K562 (cell line): ENCODE measurements at regions not wholly inside any gene's neighbourhood (a gene's known extent, or its start where the extent isn't known, plus 50 kb on each side); places are given as distances from the start of the nearest gene placed in this dataset.

Experiments used
- ATAC-seq: fragments of 200-7000 bp; cut with Tn5 transposase; 3 replicates; pipeline ENCODE4 v1.9.1; 2020; ENCODE audit warnings: moderate library complexity
- BruUV-seq: library from RNA; stranded (reverse); fragments of 400-500 nt; replicated peaks from 2 replicates; lab custom pipeline; 2021; lab: Mats Ljungman, UMichigan
- CTCF ChIA-PET: fragments of 300-600 bp; formaldehyde crosslinking; extraction: SDS; loops from one replicate; lab custom pipeline; 2021; ENCODE audit warnings: low intra/inter-chr PET ratio; lab: Yijun Ruan, JAX
- POLR2A ChIA-PET: fragments of 300-600, 350-650 bp; sonication (Branson Sonifier 250); formaldehyde crosslinking; extraction: SDS; loops from one replicate; lab custom pipeline; 2021; ENCODE audit warnings: antibody characterized with exemption, inconsistent platforms; lab: Yijun Ruan, JAX
- DNase-seq, 4 experiments: peaks; one replicate each; pipeline versions ENCODE4 v3.0.0 to v3.0.0-alpha.2; 2011 to 2018; ENCODE audit warnings: low spot score in 3 of 4, mixed read lengths in 3 of 4; ENCODE audit errors: extremely low read depth in 1 of 4
- FAIRE-seq: peaks from 2 replicates; lab custom pipeline; 2011; peaks lifted over from hg19 to GRCh38; lab: Jason Lieb, UNC
- H2AFZ ChIP-seq: 2 replicates; pipeline ENCODE4 v1.6.0; 2011; ENCODE audit warnings: low read depth, low read length, control low read depth, inconsistent platforms
- H3K27ac ChIP-seq: fragments of 200-600 bp; 3 replicates; pipeline ENCODE4 v1.8.0; 2011; ENCODE audit warnings: low read depth, mild to moderate bottlenecking, control low read depth, inconsistent platforms, low read length, moderate library complexity, mixed read lengths; ENCODE audit errors: extremely low read depth
- H3K27me3 ChIP-seq, 2 experiments: fragments of 300-600 bp in 1 of 2; 2 replicates in 1 of 2; 3 replicates in 1 of 2; pipeline versions ENCODE4 v1.6.0 to v1.8.0; 2011; ENCODE audit warnings: inconsistent platforms in 2 of 2, low read length in 2 of 2, mild to moderate bottlenecking in 1 of 2, mixed read lengths in 1 of 2, moderate library complexity in 1 of 2; ENCODE audit not compliant: control insufficient read depth in 2 of 2, insufficient read depth in 2 of 2
- H3K36me3 ChIP-seq: fragments of 300-600 bp; 3 replicates; pipeline ENCODE4 v1.8.0; 2011; ENCODE audit warnings: mild to moderate bottlenecking, low read length, inconsistent platforms; ENCODE audit not compliant: control insufficient read depth, insufficient read depth
- H3K4me1 ChIP-seq, 2 experiments: fragments of 200-600 bp in 1 of 2; replicated peaks in 1 of 2; 2 replicates in 1 of 2; 3 replicates in 1 of 2; pipeline versions ENCODE4 v1.5.1 to v1.8.0; 2011; ENCODE audit warnings: inconsistent platforms in 2 of 2, low read length in 2 of 2, mild to moderate bottlenecking in 1 of 2, mixed read lengths in 1 of 2, moderate library complexity in 1 of 2; ENCODE audit not compliant: control insufficient read depth in 2 of 2, insufficient read depth in 2 of 2
- H3K4me2 ChIP-seq: 2 replicates; pipeline ENCODE4 v1.6.1; 2011; ENCODE audit warnings: low read length, control low read depth, inconsistent platforms, mixed read lengths; ENCODE audit not compliant: insufficient read depth
- H3K4me3 ChIP-seq: fragments of 200-600 bp; sonication (generic), shearing (Covaris generic); 2 replicates; pipeline ENCODE4 v1.5.1; 2016; ENCODE audit warnings: control low read depth, inconsistent platforms
- H3K79me2 ChIP-seq: fragments of 200-600 bp; 3 replicates; pipeline ENCODE4 v1.8.0; 2011; ENCODE audit warnings: low read length, inconsistent platforms; ENCODE audit not compliant: control insufficient read depth, insufficient read depth
- H3K9ac ChIP-seq, 2 experiments: 2 replicates each; pipeline versions ENCODE4 v1.6.0 to v1.6.1; 2011; ENCODE audit warnings: low read depth in 2 of 2, low read length in 2 of 2, control low read depth in 1 of 2, inconsistent platforms in 1 of 2, mild to moderate bottlenecking in 1 of 2, mixed read lengths in 1 of 2; ENCODE audit not compliant: insufficient read depth in 1 of 2
- H3K9me1 ChIP-seq: one replicate; pipeline ENCODE4 v1.6.0; 2011; ENCODE audit warnings: inconsistent platforms, mild to moderate bottlenecking, low read length, moderate library complexity; ENCODE audit not compliant: control insufficient read depth, insufficient read depth
- H3K9me3 ChIP-seq: replicated peaks from 2 replicates; pipeline ENCODE4 v1.5.1; 2011; ENCODE audit warnings: low read depth, low read length, inconsistent platforms; ENCODE audit not compliant: control insufficient read depth, insufficient read depth
- H4K20me1 ChIP-seq: replicated peaks from 2 replicates; pipeline ENCODE4 v1.6.1; 2011; ENCODE audit warnings: low read length, inconsistent platforms, mixed read lengths; ENCODE audit not compliant: control insufficient read depth, insufficient read depth
- CHD1 ChIP-seq: fragments of 200-600 bp; sonication (generic); IDR thresholded peaks from one replicate; pipeline ENCODE4 v1.6.1; 2012; ENCODE audit warnings: mild to moderate bottlenecking, moderate library complexity, low read length, inconsistent platforms
- ETV5 ChIP-seq: sonication (generic); formaldehyde crosslinking; IDR thresholded peaks from 2 replicates; pipeline ENCODE4 v1.4.0; 2020; ENCODE audit warnings: low read depth, mild to moderate bottlenecking, missing genetic modification reagents
- FUS ChIP-seq: fragments of 200-400 bp; formaldehyde crosslinking; optimal IDR thresholded peaks from 2 replicates; pipeline ENCODE3; 2017; ENCODE audit warnings: low read depth, low read length
- GTF3C2 ChIP-seq: IDR thresholded peaks from 3 replicates; pipeline ENCODE4 v1.6.1; 2011; ENCODE audit warnings: borderline replicate concordance, mild to moderate bottlenecking, moderate library complexity; ENCODE audit not compliant: insufficient read length; ENCODE audit errors: extremely low read depth
- HDAC3 ChIP-seq: fragments of 450-650 bp; IDR thresholded peaks from 2 replicates; pipeline ENCODE4 v1.6.1; 2018; ENCODE audit warnings: borderline replicate concordance, mild to moderate bottlenecking, moderate library complexity; ENCODE audit not compliant: partially characterized antibody
- HNRNPL ChIP-seq: fragments of 200-400 bp; formaldehyde crosslinking; IDR thresholded peaks from 2 replicates; pipeline ENCODE4 v1.6.1; 2017; ENCODE audit warnings: low read depth, mild to moderate bottlenecking, low read length
- NCOA4 ChIP-seq: fragments of 450-650 bp; IDR thresholded peaks from 2 replicates; pipeline ENCODE4 v1.6.1; 2018; ENCODE audit warnings: mild to moderate bottlenecking; ENCODE audit not compliant: partially characterized antibody
- NR2F6 ChIP-seq: fragments of 450-650 bp; formaldehyde crosslinking; IDR thresholded peaks from 2 replicates; pipeline ENCODE4 v1.4.0; 2020; ENCODE audit warnings: mild to moderate bottlenecking
- ZNF318 ChIP-seq, 2 experiments: fragments of 450-650 bp; IDR thresholded peaks; 2 replicates each; pipeline ENCODE4 v1.6.1; 2016; ENCODE audit warnings: mild to moderate bottlenecking in 2 of 2, borderline replicate concordance in 1 of 2, low read depth in 1 of 2, moderate library complexity in 1 of 2
- ZNF449 ChIP-seq: fragments of 250-450 bp; sonication (Bioruptor Pico); IDR thresholded peaks from 2 replicates; pipeline ENCODE4 v1.8.0; 2022; ENCODE audit warnings: moderate library complexity, mild to moderate bottlenecking, inconsistent platforms
- WGBS: fragments of 100-300 bp; shearing (Covaris generic); methylation state at CpG from one replicate; pipeline ENCODE4 v1.1.6; 2016; ENCODE audit warnings: low coverage, mixed read lengths; ENCODE audit not compliant: insufficient coverage; ENCODE audit errors: missing lambda C conversion rate; 5-methylcytosine and 5-hydroxymethylcytosine counted together
- in situ Hi-C: fragments of 300-500 bp; cut with MboI; formaldehyde crosslinking; loops from 4 replicates; pipeline ENCODE4 v1.15.0; 2018; ENCODE audit warnings: inconsistent platforms, mixed read lengths
- intact Hi-C: fragments of 100-400 bp; cut with micrococcal nuclease; formaldehyde crosslinking; loops from 2 replicates; pipeline ENCODE4 v1.14.2; 2022

- DNase-seq, result no peak
- H3K9ac ChIP-seq, result no peak overlapping the region
- WGBS, result 0% methylated on average over 5 of the region's 5 CpGs
- no peaks in the 10 kb centered on the region for H3K79me2 ChIP-seq
- H3K9me1 ChIP-seq, result no peaks in the 10 kb centered on the region
- BruUV-seq, result no TSS peak
- no peak overlapping the region for H3K4me2 ChIP-seq
- H3K4me1 ChIP-seq, result no peaks in the 10 kb centered on the region
- in situ Hi-C loops (no loop called here), intact Hi-C loops (no loop called here)
- POLR2A ChIA-PET, result no interaction called here
- H3K4me3 ChIP-seq, result no peak overlapping the region
- no peaks in the 10 kb centered on the region for H3K36me3 ChIP-seq
- CTCF ChIA-PET, result no interaction called here
- no peak for ATAC-seq
- no peak overlapping the region for H3K27ac ChIP-seq
- H4K20me1 ChIP-seq, result no peaks in the 10 kb centered on the region
- H3K9me3 ChIP-seq, result no peaks in the 10 kb centered on the region
- no peak for FAIRE-seq
- no peak overlapping the region for H2AFZ ChIP-seq
- H3K27me3 ChIP-seq, result no peaks in the 10 kb centered on the region
- no peak for TF ChIP-seq NCOA4
- no peak for TF ChIP-seq GTF3C2
- TF ChIP-seq ETV5 (CRISPR knock-in tag), result no peak
- TF ChIP-seq HNRNPL, result no peak
- no peak for TF ChIP-seq HDAC3
- no peak for TF ChIP-seq ZNF449 (CRISPR knock-in tag)
- no peak for TF ChIP-seq ZNF318 (IDR thresholded peaks at IDR 0.05; ENCODE audit: borderline replicate concordance in 1 of 2, low read depth in 1 of 2)
- no peak for TF ChIP-seq FUS
- no peak for TF ChIP-seq CHD1
- TF ChIP-seq NR2F6, result no peak
Observed at GRCh38 chr18:66722671-66723070, 118.8 kb upstream of the CDH19 start.
